ENCODE measurements at regions not wholly inside any gene's neighbourhood (a gene's known extent, or its start where the extent isn't known, plus 50 kb on each side); places are given as distances from the start of the nearest gene placed in this dataset.

DNA sequence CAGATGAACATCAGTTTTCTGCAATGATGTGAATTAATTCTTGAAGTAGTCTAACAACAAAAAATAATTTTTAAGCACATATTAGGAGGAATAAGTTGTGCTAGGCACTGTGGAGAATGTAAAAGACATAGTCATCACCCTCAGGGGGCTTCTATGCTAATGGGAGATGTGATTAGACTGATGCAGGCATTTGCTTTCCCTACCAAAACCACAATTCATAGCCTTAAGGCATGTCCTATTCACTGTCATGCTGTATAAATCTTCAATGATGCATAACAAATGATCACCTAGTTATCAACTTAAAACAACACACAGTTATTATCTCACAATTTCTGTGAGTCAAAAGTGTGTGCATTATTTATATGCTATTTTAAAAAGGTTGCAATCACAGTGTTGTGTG is 422.6 kb downstream of the MAN2A1 start:
- DNase-seq (ENCODE audit: low read depth): no peak

DNA sequence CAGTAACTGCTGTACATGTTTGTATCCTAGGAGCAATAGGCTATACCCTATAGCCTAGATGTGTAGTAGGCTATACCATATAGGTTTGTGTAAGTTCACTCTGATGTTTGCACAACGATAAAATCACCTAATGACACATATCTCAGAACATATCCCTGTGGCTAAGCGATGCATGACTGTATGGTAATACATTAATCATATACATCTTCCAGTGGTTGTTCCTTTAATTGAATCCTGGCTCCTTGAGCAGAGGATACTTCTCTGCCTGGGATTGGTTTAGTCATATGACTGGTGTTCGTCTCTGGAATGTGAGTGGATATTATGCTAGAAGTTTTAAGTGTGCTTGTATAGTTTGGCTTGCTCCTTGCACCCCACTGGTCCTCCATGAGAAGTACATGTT is 425.8 kb downstream of the MAN2A1 start:
- DNase-seq (ENCODE audit: low read depth): no peak

DNA sequence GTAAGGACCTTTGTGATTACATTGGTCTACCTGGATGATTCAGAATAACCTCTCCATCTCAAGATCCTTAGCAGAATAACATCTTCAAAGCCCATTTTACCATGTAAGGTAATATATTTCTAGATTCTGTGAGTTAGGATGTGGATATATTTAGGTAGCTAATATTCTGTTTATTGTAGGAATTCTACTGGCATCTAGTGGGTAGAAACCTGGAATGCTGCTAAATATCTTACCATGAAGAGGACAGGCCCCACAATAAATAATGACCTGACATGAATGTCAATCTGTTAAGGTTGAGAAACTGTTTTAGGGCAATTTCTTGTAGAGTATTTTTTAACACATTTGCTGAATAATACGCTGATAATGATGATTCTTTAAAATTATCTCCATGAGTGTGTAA is 426.8 kb downstream of the MAN2A1 start:
- DNase-seq (ENCODE audit: low read depth): no peak

DNA sequence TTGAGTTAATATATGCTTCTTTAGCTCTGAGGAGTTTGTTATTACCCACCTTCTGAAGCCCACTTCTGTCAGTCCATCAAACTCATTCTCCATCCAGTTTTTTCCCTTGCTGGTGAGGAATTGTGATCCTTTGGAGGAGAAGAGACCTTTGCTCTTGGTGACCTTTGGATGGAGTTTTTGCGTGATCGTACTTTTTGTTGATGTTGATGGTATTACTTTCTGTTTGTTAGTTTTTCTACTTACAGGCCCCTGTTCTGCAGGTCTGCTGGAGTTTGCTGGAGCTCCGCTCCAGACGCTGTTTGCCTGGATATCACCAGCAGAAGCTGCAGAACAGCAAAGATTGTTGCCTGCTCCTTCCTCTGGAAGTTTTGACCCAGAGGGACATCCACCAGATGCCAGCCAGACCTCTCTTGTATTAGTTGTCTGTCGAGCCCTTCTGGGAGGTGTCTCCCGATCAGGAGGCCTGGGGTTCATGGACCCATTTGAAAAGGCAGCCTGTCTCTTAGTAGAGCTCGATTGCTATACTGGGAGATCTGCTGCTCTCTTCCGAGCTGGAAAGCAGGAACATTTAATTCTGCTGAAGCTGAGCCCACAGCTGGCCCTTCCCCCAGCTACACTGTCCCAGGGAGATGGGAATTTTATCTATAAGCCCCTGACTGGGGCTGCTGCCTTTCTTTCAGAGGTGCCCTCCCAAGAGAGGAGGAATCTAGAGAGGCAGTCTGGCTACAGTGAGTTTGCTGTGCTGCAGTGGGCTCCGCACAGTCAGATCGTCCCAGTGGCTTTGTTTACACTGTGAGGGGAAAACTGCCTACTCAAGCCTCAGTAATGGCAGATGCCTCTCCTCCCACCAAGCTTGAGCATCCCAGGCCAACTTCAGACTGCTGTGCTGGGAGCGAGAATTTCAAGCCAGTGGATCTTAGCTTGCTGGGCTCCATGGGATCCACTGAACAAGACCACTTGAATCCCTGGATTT is 445.5 kb downstream of the MAN2A1 start:
- DNase-seq (ENCODE audit: low read depth): no peak

DNA sequence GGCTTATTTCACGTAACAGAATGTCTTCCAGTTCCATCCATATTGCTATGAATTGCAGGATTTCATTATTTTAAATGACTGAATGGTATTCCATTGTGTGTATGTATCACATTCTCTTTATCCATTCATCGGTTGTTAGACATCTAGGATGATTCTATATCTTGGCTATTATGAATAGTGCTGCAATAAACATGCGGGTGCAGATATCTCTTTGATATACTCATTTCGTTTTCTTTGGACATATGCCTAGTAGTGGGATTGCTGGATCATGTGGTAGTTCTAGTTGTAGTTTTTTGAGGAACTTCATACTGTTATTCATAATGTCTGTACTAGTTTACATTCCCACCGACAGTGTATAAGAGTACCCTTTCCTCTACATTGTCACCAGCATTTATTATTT is 460.5 kb downstream of the MAN2A1 start:
- peak; percentile 84 for DNase-seq (ENCODE audit: low read depth)

DNA sequence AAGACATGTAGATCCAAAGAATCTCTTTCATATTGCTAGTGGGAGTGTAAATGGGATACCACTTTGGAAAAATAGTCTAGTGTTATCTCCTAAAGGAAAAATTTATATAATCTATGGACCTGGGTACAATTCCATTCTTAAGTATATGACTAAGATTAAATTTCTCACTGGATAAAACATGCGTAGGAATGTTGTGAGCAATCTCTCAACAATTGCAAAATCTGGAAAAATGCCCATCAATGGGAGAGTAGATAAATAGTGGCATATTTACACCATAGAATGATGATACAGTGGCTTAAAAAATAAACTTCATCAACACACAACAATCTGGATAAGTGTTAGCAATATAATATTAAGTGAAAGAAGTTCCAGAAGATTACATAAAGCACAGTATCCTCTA is 469.5 kb downstream of the MAN2A1 start:
- DNase-seq (ENCODE audit: low read depth): peak; percentile 86

DNA sequence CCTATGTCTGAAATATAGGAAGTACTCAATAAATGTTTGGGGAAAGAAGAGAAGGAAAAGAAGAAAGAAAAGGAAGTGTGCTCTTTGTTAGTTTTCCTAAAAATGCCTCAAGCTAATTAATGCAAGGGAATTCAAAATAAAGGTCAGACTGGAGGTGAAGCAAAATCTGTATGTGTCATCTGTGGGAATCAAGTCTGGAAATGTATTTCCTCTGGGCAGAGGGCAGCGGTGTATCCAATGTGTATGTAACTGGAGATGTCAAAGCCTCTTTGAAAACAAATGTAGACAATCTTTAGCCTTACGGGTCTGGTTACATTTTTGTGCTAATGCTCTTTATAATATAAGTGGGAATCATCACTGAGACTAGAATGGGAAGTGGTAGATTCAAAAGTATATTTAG is 471.4 kb downstream of the MAN2A1 start:
- no peak for DNase-seq (ENCODE audit: low read depth)

DNA sequence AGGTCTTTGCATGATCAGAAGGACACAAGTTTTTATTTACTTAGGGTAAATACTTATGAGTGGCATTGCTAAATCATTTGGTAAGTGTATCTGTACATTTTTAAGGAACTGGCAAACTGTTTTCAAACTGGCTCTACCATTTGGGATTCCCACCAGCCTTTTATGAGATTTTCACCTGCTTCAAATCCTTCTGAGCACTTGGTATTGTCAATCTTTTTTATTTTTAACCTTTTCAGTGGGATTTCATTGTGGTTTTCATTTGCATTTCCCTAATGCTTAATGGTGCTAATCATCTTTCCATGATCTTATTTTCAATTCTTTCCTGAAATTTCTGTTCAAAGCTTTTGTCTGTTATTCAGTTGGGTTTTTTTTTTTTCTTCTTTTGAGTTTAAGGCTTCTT is 475.6 kb downstream of the MAN2A1 start:
- DNase-seq (ENCODE audit: low read depth): peak; percentile 62

DNA sequence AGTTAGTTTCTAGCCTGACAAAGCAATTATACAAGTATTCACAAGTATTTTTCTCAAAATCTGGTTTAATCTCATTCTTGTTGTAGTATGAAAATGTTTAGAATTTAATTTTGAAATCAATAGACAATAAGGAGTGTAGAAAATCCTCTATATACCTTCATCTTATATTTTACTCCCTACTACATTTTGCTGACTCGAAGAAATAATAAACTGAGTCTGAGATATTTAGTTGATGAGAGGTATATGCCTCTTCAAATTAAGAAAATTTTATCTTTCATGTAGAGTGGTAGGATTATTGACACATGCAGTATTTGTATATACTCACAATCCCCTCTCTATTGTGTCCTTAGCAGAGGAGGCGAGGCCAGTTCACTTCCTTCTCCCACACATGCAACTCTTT is 477.7 kb downstream of the MAN2A1 start:
- DNase-seq (ENCODE audit: low read depth): no peak

DNA sequence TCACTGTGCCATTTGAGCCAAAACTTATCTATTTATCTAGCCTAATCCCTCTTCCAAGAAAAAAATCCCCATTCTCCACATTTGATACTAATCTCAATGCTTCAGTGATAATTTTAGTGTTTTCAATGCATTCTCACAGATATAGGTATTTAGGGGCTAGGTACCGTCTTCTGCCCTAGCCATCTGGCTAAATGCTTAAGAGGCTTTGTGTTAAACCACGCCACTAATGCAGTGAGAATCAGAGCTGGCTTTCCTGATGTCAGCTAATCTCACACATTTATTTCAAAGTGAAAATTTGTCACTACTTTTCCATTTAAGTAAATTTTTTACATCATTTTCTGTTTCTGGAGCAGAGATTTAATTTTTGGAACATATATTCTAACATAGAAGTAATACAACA is 479.7 kb downstream of the MAN2A1 start:
- no peak for DNase-seq (ENCODE audit: low read depth)

DNA sequence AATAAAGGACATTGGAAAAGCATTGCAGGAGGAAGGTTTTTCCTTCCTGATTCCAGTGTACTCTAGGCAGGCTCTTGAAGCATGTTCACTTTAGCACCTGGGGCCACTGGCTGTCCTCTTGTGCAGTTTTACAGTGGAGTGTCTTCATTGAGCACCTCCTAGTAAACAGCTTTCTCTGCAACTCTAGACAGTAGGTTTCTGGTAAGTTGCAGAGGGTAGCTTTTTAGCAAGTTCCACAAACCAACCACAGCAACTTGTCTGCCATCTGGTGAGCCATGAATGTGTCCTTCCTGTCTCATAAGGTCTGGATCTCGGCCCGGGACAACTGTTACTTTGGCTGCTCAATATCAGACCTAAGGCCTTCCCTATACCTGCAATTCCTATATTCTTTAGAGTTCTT is 488.0 kb downstream of the MAN2A1 start:
- DNase-seq (ENCODE audit: low read depth): no peak

DNA sequence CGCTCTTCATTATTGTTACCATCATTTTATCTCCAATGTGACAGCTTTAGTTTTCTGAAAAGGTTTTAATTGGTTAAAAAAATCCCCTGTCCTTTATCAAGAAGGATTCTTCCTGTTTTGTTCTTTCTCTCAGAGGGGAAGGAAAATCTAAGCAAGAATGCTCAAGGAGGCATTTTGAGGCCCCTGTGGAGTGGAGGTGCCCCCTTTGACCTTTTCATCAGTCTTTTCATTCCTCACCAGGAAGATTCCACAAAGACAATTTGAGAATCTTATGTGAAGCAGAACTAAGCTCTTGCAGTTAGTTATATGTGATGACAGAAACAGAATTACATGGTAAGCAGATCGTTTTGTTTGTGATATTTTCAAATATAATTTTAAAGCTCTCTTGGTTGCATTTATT is 489.6 kb downstream of the MAN2A1 start:
- no peak for DNase-seq (ENCODE audit: low read depth)

DNA sequence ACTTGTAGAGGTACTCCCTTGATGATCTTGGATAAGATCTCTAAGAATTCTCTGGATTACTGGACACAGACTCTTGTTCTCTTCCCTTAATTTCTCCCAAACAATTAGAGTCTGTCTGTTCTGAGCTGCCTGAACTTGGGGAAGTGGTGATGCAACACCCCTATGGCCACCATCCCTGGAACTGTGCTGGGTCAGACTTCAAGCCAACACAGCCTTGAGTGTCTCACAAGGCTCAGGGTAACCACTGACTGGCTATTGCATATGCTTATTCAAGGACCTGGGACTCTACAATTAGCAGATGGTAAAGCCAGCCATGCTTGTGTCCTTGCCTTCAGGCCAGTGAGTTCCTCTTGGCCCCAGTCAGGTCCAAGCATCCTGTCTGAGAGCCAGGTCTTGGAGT is 504.5 kb downstream of the MAN2A1 start:
- no peak for DNase-seq (ENCODE audit: low read depth)

DNA sequence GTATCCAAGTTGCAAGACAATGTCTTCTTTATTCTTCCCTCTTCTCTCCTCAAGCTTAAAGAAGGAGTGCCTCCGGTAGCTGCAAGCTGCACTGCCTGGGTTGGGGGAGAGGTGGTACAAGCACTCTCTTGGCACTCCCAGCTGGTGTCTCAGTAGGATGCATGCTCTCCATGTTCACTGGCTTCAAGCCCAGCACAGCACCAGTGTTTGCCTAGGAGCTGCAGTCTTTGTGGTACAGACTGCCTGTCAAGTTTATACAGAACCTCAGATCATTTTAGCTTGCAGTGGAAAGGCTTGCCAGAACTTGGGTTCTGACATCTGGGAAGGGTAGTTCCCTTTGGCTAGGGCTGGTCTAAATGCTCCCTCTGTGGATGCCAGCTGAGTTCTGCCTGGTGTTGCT is 505.6 kb downstream of the MAN2A1 start:
- no peak for DNase-seq (ENCODE audit: low read depth)

DNA sequence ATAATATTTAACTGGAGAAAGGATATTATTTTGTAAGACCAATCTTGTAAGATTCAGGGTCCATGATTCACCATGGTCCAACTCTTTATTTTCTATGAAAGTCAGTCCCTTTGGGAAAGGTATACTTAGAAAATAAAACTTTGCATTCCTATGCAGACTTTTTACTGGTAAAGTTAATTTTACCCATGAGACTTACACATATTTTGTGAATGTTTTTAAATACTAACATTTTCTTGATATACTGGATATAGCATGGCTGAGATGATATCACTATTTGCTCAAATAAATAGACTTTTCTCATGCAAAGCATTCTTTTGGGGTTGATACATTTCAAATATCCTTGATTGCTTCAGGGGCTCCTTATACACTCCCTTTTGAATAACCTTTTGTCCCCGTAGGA is 512.1 kb downstream of the MAN2A1 start:
- DNase-seq (ENCODE audit: low read depth): peak; percentile 3

DNA sequence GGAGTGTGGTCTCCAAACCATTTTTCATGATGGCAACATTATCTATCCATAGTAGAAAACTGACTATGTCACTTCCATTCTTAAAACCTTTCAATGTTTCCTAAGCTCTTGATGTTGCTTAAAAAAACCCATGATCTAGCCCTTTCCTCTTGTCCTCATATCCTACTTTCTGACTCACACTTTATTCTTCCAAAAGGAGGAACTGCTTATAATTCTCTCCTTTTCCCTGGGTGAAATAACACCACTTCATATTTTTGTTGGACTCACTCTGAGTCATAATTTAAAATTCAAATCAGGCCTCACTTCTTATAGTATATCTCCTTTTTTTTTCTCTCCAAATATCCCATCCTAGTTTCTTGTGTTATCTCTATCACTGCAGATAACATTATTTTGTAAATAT is 513.9 kb downstream of the MAN2A1 start:
- peak; percentile 48 for DNase-seq (ENCODE audit: low read depth)

DNA sequence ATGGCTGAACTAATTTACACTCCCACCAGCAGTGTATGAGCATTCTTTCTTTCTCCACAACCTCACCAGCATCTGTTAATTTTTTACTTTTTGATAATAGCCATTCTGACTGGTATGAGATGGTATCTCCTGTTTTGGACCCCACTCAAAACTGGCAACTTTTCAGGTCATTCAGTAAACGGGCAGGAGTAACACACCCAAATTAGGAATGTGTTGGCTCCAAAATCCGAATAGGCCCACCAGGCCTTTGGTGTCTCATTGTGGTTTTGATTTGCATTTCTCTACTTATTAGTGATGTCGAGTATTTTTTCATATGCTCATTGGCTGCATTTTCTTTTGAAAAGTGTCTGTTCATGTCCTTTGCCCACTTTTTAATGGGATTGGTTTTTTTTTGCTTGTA is 517.1 kb downstream of the TMEM232 start:
- DNase-seq (ENCODE audit: low read depth): no peak

DNA sequence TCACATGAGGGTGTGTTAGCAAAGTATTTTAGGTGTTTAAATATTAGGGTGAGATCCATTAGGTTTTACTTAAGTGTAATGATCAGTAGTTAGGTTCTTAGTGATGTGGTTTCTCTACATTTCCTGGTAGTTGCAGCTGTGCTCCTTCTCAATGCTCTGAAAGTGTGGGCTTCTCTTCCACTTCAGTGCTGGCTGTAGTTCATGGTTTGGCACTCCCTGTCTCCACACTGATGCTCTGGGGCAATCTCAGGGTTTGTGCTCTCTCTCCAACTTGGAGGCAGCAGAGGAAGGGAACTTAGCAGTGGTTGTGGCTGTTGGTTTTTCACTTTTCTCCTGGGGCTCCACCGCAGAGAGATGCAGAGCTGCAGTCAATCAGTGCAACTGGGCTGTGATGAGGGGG is 507.5 kb downstream of the TMEM232 start:
- no peak for DNase-seq (ENCODE audit: low read depth)

DNA sequence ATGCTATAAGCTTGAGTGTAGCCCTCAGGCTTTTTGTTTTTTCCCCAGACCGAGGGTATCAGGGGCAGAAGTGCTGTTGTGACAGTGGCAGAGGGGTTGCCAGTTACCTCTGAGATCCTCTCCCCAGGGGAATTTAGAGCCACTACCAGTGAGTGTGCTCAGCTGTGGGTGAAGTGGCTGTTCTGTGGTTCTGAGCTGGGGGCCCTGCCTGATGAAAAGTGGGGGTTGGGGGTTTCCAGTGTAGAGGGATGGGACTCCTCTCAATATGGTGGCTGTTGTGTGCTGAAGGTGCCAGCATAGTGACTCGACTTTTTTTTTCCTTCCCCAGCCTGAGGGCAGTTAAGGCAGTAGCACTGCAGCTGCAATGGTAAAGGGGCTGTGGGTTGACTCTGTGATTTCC is 506.7 kb downstream of the TMEM232 start:
- no peak for DNase-seq (ENCODE audit: low read depth)

DNA sequence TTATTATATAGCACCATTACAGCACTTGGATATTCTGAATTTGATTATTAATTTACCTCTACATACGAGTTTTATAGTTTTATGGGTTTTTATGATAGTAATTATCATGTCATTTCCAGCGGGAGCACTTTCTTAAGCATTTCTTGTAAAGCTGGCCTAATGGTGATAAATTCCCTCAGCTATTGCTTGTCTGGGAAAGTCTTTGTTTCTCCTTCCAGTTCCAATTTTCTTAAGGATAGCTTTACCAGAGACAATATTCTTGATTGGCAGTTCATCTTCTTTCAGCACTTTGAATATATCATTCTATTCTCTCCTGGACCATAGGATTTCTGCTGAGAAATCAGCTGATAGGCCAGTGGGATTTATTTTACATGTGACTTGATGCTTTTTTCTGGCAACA is 505.4 kb downstream of the TMEM232 start:
- no peak for DNase-seq (ENCODE audit: low read depth)

DNA sequence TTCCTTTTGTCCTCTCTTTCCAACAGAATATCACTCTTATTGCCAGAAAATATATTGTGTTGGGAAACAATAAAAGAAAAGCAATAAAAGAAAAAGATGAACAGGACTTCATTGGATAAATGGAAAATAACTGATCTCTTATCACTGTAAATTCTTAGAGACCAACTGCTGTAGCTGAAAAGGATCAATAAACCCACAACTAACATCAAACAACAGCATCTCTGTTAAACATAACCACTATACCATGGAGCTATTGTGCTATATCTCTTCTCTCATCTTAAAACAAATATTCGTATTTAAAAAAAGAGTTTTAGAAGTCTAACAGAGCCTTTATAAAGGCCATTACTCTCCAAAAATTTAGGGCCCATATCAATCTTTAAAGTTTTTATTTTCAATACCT is 502.4 kb downstream of the TMEM232 start:
- DNase-seq (ENCODE audit: low read depth): no peak

DNA sequence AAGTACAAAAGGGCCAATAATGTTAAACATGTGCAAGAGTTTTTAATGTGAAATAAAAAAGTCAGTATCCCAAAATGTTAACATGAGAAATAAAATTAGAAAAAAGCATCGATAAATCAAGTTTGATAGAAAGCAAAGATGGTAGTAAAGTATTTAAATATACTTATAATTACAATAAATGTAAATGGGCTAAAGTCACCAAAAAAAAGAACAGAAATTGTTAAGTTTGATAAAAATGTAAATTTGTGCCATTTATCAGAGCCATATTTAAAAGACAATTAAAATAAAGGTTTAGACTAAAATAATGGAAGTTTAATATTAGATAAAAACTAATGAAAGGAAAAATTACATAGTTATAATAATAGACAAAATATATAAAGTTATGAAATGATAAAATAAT is 500.5 kb downstream of the TMEM232 start:
- DNase-seq (ENCODE audit: low read depth): no peak

DNA sequence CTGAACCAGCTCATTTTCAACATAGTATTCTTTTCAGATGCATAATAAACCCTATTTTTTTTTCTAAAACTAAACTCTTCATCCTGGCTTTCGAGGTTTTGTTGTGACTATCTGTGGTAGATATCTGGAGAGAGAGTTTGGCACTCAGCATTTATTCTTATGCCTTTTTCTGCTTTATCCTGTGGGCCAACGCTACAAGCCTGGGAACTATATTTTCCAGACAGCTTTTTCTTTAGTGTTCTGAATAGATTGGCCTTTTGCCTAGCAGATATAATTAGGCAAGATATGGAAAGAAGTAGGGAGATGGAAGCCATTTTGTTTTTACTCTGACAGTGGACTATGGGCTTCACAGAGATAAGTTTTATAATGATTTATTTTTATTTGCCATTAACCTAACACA is 486.7 kb downstream of the TMEM232 start:
- DNase-seq (ENCODE audit: low read depth): no peak

DNA sequence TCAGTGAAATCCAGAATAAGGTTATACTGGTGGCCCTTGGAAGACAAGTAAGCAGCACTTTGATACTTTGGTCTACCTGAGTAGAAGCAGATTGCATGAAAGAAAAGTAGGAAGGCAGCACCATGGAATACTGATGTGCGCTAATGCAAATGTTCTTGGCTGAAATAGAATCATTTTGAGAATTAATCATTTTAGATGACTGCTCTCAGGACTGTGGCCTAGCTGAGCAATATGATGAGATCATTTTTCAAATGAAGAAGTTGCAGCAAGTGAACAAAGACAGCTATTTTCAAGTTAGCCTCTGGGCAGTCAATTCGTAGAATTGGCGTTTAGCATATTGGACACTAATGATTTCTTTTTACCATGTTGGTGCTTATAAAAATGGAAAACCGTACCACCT is 483.5 kb downstream of the TMEM232 start:
- no peak for DNase-seq (ENCODE audit: low read depth)
